Heart left ventricle (tissue), 16 donors: ENCODE measurements at regions not wholly inside any gene's neighbourhood (a gene's known extent, or its start where the extent isn't known, plus 50 kb on each side); places are given as distances from the start of the nearest gene placed in this dataset.

ENCODE experiments used
- ATAC-seq, 4 donors: fragments of 200-7000 bp; cut with Tn5 transposase; one replicate each; pipeline ENCODE4 v1.9.1; 2020 to 2022; ENCODE audit warnings: moderate library complexity in 4 of 4, mild to moderate bottlenecking in 3 of 4, moderate number of reproducible peaks in 1 of 4
- DNase-seq, 5 donors: peaks; one replicate each; pipeline ENCODE4 v3.0.0-alpha.2; 2020
- H3K27ac ChIP-seq, 12 donors: fragments of 200-600 bp; sonication (generic) in 4 of 12; one replicate each; pipeline versions ENCODE4 v1.5.0 to v1.8.0; 2016 to 2022; ENCODE audit warnings: mild to moderate bottlenecking in 2 of 12
- H3K27me3 ChIP-seq, 9 donors: fragments of 200-600 bp; sonication (generic) in 2 of 9; one replicate each; pipeline versions ENCODE4 v1.5.1 to v1.8.0; 2016 to 2022; ENCODE audit warnings: mild to moderate bottlenecking in 3 of 9
- H3K36me3 ChIP-seq, 9 donors: fragments of 200-600 bp; sonication (generic) in 2 of 9; one replicate each; pipeline versions ENCODE4 v1.5.0 to v1.8.0; 2018 to 2022; ENCODE audit warnings: mild to moderate bottlenecking in 2 of 9
- H3K4me1 ChIP-seq, 12 donors: fragments of 200-600 bp; sonication (generic) in 4 of 12; one replicate each; pipeline versions ENCODE4 v1.5.0 to v1.8.0; 2016 to 2022; ENCODE audit warnings: mild to moderate bottlenecking in 3 of 12
- H3K4me3 ChIP-seq, 12 donors: fragments of 200-600 bp; sonication (generic) in 4 of 12; one replicate each; pipeline versions ENCODE4 v1.5.0 to v1.8.0; 2017 to 2022; ENCODE audit warnings: mild to moderate bottlenecking in 9 of 12, moderate library complexity in 4 of 12
- H3K9me3 ChIP-seq, 12 donors: fragments of 200-600 bp; sonication (generic) in 4 of 12; one replicate each; pipeline versions ENCODE4 v1.5.0 to v1.8.0; 2016 to 2022; ENCODE audit warnings: mild to moderate bottlenecking in 1 of 12
- CTCF ChIP-seq, 12 donors: fragments of 200-600 bp; sonication (generic) in 4 of 12; IDR thresholded peaks; one replicate each; pipeline versions ENCODE4 v1.5.0 to v1.8.0; 2018 to 2022; ENCODE audit warnings: antibody characterized with exemption in 12 of 12, mild to moderate bottlenecking in 5 of 12
- POLR2A ChIP-seq, 2 donors: fragments of 450-650 bp; IDR thresholded peaks; one replicate each; pipeline ENCODE4 v1.6.1; 2017; ENCODE audit warnings: antibody characterized with exemption in 2 of 2, mild to moderate bottlenecking in 2 of 2, moderate library complexity in 2 of 2
- WGBS, 4 donors: extraction: QIAGEN DNeasy Blood & Tissue Kit in 2 of 4; methylation state at CpG; one replicate each; pipeline versions ENCODE4 v1.1.5 to v1.1.7; 2013 to 2018; 5-methylcytosine and 5-hydroxymethylcytosine counted together
- intact Hi-C, 10 donors: fragments of 100-400 bp; cut with DNase I; formaldehyde crosslinking; loops; one replicate each; pipeline versions ENCODE4 v1.11.1 to v1.14.2; 2022
- donor health status: ischemic (EF 13 %, LVEDD 7.1; RV severe dilation, severe dysfunction).
- donor health status: healthy with polysubstance abuse.
- donor health status: DM: no; HTN: yes; CAD: no.
- donor health status: DM: no; HTN: no; CAD: no.
- donor health status: ischemic (EF 25% LVEDD 6.9; RV normal size, moderate dysfunction).
- donor health status: ischemic (EF 25% LVEDD 5.7; RV mildly dilated, moderate dysfunction).
- donor health status: healthy.
- donor health status: DM: yes; HTN: yes; CAD: no.
- donor health status: ischemic (EF 35%, LVEDD 5.7; RV mildly dilated, moderate dysfunction).
- donor health status: nonischemic (EF 11% LVEDD 7.7; RV severe dilation, severe dysfunction).
- donor health status: DM: yes; HTN: yes; CAD: no.
- donor health status: PGD.
- donor health status: ischemic (EF 29% LVEDD 5.4; RV normal size, mild dysfunction).
- donor health status: nonischemic (EF 23%, LVEDD 6.1; RV moderate dilation, normal function).

- peak; percentile 96 to 100 (median 98) for TF ChIP-seq CTCF (IDR thresholded peaks at IDR 0.05)
- TF ChIP-seq POLR2A (IDR thresholded peaks at IDR 0.05): no peak
- no peak overlapping the region for H3K27ac ChIP-seq
- no peaks in the 10 kb centered on the region for H3K36me3 ChIP-seq
- H3K27me3 ChIP-seq: no peaks in the 10 kb centered on the region
- peak; percentile 70 to 90 (median 83) for ATAC-seq
- 31 to 39% (median 36%) methylated on average over 9 of the region's 9 CpGs for WGBS, 4 donors
- H3K4me3 ChIP-seq: no peak overlapping the region
- peak; percentile 77 to 86 (median 81) for DNase-seq
- peaks cover 0 to 19% (median 2%) of the 10 kb centered on the region in 12 donors for H3K4me1 ChIP-seq
- intact Hi-C loops: loop anchor here in 9 of 10 donors (2.0 to 10.0 kb wide), 10 partner anchors 123 to 1185 kb away; partner anchors contain the start of gene CXCL12 (in 4 of the 9)
- no peaks in the 10 kb centered on the region for H3K9me3 ChIP-seq
Observed at GRCh38 chr10:44857363-44858016, 53.6 kb upstream of the TMEM72 start.

- Histone ChIP-seq H3K4me1 (peaks cover 0 to 19% (median 2%) of the 10 kb centered on the region in 12 donors), H3K27ac (no peak overlapping the region), H3K9me3 (no peaks in the 10 kb centered on the region), H3K27me3 (no peaks in the 10 kb centered on the region), H3K36me3 (no peaks in the 10 kb centered on the region), H3K4me3 (no peak overlapping the region)
- peak in 4 of 12 donors; percentile 2 to 46 (median 21) for TF ChIP-seq CTCF (IDR thresholded peaks at IDR 0.05)
- TF ChIP-seq POLR2A (IDR thresholded peaks at IDR 0.05): no peak
- WGBS, 4 donors: 64 to 76% (median 73%) methylated on average over 5 of the region's 5 CpGs
- ATAC-seq: no peak
- DNase-seq: no peak
- intact Hi-C loops: loop anchor here in 8 of 10 donors (2.0 to 10.0 kb wide), 8 partner anchors 123 to 1186 kb away; partner anchors contain the start of gene CXCL12 (in 4 of the 8)
Observed at GRCh38 chr10:44858017-44858371, 53.1 kb upstream of the TMEM72 start.

DNA sequence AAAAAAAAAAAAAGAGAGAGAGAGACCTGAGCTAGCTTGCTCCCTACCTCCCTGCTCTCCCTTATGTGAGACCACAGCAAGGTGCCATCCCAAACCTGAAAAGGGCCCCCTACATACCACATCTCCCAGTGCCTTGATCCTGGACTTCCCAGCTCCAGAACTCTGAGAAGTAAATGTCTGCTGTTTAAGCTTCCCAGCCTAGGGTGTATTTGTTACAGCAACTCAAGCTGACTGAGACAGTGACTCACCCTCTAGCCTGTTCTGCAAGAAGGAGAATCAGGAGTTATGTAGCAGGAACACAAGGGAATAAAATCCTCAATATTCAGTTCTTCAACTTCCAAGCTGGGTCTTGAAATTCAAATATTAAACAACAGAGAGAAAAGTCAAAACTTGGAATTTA, 52.1 kb upstream of the TMEM72 start:
- Histone ChIP-seq H3K9me3 (no peaks in the 10 kb centered on the region), H3K27ac (no peak overlapping the region), H3K27me3 (peaks cover 0 to 9% (median 0%) of the 10 kb centered on the region in 9 donors), H3K4me1 (peaks cover 0 to 22% (median 5%) of the 10 kb centered on the region in 12 donors), H3K36me3 (no peaks in the 10 kb centered on the region), H3K4me3 (no peak overlapping the region)
- TF ChIP-seq POLR2A (IDR thresholded peaks at IDR 0.05): no peak
- no peak for TF ChIP-seq CTCF (IDR thresholded peaks at IDR 0.05)
- intact Hi-C loops: loop anchor here in 8 of 10 donors (2.0 to 10.0 kb wide), 8 partner anchors 124 to 1187 kb away; partner anchors contain the start of gene CXCL12 (in 4 of the 8)
- ATAC-seq: no peak
- no peak for DNase-seq

DNA sequence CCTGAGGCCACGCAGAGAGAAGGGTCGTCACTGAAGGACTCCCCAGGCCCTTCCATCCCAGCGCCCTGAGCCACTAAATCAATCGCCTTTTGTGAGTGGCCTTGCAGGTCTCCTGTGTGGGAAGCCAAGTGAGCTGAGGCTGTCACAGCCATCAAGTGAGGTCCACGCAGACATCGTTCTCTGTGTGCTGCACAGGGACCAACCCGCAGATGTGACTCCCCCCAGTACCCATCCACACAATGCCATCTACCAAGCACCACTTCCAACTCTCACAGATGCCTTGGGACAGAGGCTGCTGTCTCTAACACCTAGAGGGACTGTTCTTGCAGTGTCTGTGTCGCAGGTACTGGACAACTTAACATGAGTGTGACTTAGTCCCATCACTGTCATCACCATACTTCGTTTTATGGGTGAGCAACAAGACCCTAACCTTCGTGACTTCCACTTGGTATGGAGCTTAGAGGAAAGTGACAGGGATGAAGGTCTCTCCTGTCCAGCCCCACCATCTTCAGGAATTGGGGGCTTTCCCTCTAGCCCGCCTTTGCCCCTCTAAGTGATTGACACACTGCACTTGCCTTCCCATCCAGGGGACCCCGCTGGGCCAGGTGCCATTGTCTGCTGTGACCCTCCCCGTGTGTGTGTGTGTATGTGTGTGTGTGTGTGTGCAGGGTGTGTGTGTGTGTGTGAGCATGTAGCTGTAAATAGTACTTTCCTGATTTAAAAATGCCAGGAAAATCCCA, 51.4 kb upstream of the TMEM72 start:
- no peak for ATAC-seq
- Histone ChIP-seq H3K27ac (no peak overlapping the region), H3K4me1 (peaks cover 0 to 28% (median 10%) of the 10 kb centered on the region in 12 donors), H3K9me3 (no peaks in the 10 kb centered on the region), H3K4me3 (no peak overlapping the region), H3K27me3 (peaks cover 0 to 12% (median 0%) of the 10 kb centered on the region in 9 donors), H3K36me3 (no peaks in the 10 kb centered on the region)
- intact Hi-C loops: loop anchor here (2.0 to 10.0 kb wide), 9 partner anchors 125 to 1187 kb away; partner anchors contain the start of gene CXCL12 (in 6 of the 10)
- DNase-seq: no peak
- WGBS, 4 donors: 90 to 94% (median 91%) methylated on average over 12 to 13 of the region's 13 CpGs
- TF ChIP-seq POLR2A (IDR thresholded peaks at IDR 0.05) (no peak), CTCF (IDR thresholded peaks at IDR 0.05) (no peak)
